IPS-18c (cell line): ENCODE measurements at regions not wholly inside any gene's neighbourhood (a gene's known extent, or its start where the extent isn't known, plus 50 kb on each side); places are given as distances from the start of the nearest gene placed in this dataset.
"Not testable (repeated sequence)": the region's sequence is repeated elsewhere in the genome, so short reads cannot be mapped to it uniquely, and the experiment has no call there.

ENCODE experiments used
- H3K4me3 ChIP-seq: 2 replicates; pipeline ENCODE4 v1.7.0; 2013; ENCODE audit warnings: low read depth, mild to moderate bottlenecking, low read length, moderate library complexity; ENCODE audit not compliant: insufficient read depth
- H3K9me3 ChIP-seq: one replicate; pipeline ENCODE4 v1.6.1; 2013; ENCODE audit warnings: mild to moderate bottlenecking, low read length, moderate library complexity; ENCODE audit not compliant: control insufficient read depth, insufficient read depth

- Histone ChIP-seq H3K9me3 (no peaks in the 10 kb centered on the region), H3K4me3 (peak overlapping the region; percentile 17; the same call in 1 of the 2 replicates)
These were observed 325.7 kb downstream of the NEK10 start for GRCh38 chr3:27043328-27043955.

DNA sequence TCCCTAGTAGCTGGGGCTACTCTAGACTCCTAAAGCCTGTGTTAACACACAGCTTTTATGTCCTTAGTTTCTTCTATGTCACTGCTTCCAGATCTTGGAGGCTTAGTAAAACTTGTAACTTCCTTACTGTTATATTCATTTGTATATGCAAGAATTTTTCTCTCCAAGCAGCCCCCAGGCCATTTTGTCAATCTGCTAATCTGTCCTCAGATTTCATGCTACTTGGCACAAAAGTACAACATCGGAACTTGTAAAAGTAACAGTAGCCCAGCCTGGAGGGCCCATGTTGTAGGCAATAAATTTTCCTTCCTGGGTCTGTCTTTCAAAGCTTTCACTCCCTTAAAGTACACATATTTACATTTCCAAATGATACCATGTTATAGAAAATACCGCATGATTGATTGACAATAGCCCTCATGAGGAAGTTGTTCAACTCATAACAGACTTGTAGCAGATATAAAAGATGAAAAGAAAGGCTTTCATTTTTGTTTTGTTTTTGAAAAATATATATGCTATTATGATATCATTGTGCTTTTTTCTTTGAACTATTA lies 324.2 kb downstream of the NEK10 start:
- Histone ChIP-seq H3K9me3 (no peaks in the 10 kb centered on the region), H3K4me3 (no peak overlapping the region)

DNA sequence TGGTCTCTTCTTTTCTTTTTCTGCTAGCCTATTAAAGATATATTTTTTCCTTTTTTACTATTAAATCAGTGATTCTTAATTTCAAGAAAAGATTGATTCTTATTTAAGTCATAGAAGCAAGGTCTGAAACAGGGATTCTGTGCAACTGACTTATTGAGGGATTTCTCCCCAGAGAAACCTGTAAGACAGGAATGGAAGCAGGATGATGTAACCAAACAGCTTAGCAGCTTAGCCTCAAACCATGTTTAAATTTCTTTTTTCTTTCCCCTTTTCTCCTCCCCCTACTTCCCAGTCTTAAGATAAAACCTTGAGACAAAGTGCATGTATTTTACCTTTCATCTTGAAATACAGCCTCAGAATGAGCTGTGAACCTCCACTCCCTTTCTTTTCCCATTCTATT lies 322.8 kb downstream of the NEK10 start:
- H3K4me3 ChIP-seq: no peak overlapping the region
- H3K9me3 ChIP-seq: peaks cover 2% of the 10 kb centered on the region

DNA sequence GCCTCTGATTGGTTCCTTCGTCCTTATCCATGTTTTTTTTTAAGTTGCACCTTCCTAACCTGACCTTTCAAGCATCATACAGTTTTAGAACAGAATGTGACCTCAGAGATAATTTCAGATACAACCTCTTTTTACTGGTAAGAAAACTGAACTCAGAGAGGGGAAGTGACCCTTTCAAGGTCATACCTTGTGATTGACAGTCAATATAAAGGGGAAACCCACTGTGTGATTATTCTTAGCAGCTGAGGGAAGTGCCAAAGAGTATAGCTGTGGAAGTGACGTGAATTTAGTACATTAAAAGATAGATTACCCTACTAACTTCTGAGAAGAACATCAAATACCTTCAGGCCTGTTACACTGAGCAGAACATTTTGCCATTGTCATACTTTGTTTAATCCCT lies 319.4 kb downstream of the NEK10 start:
- Histone ChIP-seq H3K9me3 (peaks cover 6% of the 10 kb centered on the region), H3K4me3 (no peak overlapping the region)

GRCh38 chr3:27051527-27051926 lies 317.7 kb downstream of the NEK10 start:
- H3K4me3 ChIP-seq, H3K9me3 ChIP-seq: not testable (repeated sequence)

- no peak overlapping the region for H3K4me3 ChIP-seq
- H3K9me3 ChIP-seq: peaks cover 9% of the 10 kb centered on the region
These were observed 312.9 kb downstream of the NEK10 start for GRCh38 chr3:27056326-27056725.

- no peak overlapping the region for H3K4me3 ChIP-seq
- peaks cover 4% of the 10 kb centered on the region for H3K9me3 ChIP-seq
These were observed 309.7 kb downstream of the NEK10 start for GRCh38 chr3:27059489-27059888.
